Progenitor cell of endocrine pancreas (in vitro differentiated cells): ENCODE measurements at regions not wholly inside any gene's neighbourhood (a gene's known extent, or its start where the extent isn't known, plus 50 kb on each side); places are given as distances from the start of the nearest gene placed in this dataset.

Source experiments
- DNase-seq: peaks from one replicate; pipeline ENCODE4 v3.0.0; 2021; ENCODE audit warnings: low spot score; ENCODE audit not compliant: unreplicated experiment
- H3K27ac Mint-ChIP-seq: 2 replicates; pipeline ENCODE4 v1.8.0; 2021; ENCODE audit warnings: mild to moderate bottlenecking, moderate library complexity, mixed read lengths
- H3K27me3 Mint-ChIP-seq: 2 replicates; pipeline ENCODE4 v1.8.0; 2021; ENCODE audit warnings: mixed read lengths
- H3K36me3 Mint-ChIP-seq: 2 replicates; pipeline ENCODE4 v1.8.0; 2022; ENCODE audit warnings: mixed read lengths; ENCODE audit not compliant: insufficient read depth
- H3K4me1 Mint-ChIP-seq: 2 replicates; pipeline ENCODE4 v1.8.0; 2021; ENCODE audit warnings: low read depth, mixed read lengths
- H3K4me3 Mint-ChIP-seq: 2 replicates; pipeline ENCODE4 v1.8.0; 2021; ENCODE audit warnings: low read depth, mild to moderate bottlenecking, moderate library complexity, mixed read lengths
- H3K9me3 Mint-ChIP-seq: 2 replicates; pipeline ENCODE4 v1.8.0; 2021; ENCODE audit warnings: low read depth, mixed read lengths
- TF ChIP-seq, protein P1 (sequence below): fragments of 200-600 bp; sonication (generic); IDR thresholded peaks from one replicate; pipeline ENCODE4 v1.5.0; 2021; ENCODE audit warnings: antibody characterized with exemption, mild to moderate bottlenecking; ENCODE audit not compliant: unreplicated experiment

DNA sequence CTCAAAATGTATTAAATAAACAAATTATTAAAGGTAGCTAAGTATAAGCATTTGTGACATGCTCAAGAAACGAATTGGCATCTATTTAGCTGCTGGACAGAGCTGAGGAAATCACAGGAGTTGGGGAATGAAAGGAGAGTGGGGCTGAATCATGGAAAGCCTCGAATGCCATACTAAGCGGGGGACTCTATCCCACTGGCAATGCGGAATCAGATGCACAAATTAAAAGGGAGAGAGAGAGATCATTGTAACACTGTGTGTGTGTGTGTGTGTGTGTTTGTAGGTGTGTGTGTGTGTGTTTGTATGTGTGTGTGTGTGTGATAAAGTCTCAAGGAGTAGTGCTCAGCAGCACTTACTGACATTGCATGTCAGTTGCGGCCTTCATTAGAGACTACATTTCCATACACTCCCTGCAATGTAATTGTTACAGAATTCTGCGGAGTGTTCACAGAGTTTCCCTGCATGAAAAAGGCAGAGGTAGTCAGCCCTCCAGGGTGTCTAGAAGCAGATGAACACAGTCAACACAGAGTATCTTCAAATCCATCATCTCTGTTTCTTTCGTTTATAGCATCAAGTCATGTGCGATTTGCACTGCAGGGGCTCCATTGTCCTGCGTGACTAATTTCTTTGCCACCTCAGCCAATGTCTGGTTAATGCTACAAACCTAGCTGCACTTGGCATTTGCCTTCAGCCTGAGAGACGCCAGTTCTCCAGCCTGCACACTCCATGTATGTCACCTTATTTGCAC lies 111.7 kb upstream of the CYRIA start:
- H3K36me3 Mint-ChIP-seq, result no peaks in the 10 kb centered on the region
- H3K27ac Mint-ChIP-seq, result no peak overlapping the region
- H3K27me3 Mint-ChIP-seq, result peaks cover 4% of the 10 kb centered on the region
- DNase-seq, result no peak
- TF ChIP-seq, protein P1, sequence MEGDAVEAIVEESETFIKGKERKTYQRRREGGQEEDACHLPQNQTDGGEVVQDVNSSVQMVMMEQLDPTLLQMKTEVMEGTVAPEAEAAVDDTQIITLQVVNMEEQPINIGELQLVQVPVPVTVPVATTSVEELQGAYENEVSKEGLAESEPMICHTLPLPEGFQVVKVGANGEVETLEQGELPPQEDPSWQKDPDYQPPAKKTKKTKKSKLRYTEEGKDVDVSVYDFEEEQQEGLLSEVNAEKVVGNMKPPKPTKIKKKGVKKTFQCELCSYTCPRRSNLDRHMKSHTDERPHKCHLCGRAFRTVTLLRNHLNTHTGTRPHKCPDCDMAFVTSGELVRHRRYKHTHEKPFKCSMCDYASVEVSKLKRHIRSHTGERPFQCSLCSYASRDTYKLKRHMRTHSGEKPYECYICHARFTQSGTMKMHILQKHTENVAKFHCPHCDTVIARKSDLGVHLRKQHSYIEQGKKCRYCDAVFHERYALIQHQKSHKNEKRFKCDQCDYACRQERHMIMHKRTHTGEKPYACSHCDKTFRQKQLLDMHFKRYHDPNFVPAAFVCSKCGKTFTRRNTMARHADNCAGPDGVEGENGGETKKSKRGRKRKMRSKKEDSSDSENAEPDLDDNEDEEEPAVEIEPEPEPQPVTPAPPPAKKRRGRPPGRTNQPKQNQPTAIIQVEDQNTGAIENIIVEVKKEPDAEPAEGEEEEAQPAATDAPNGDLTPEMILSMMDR, result no peak
- H3K9me3 Mint-ChIP-seq, result peaks cover 3% of the 10 kb centered on the region
- H3K4me3 Mint-ChIP-seq, result no peak overlapping the region
- H3K4me1 Mint-ChIP-seq, result peaks cover 5% of the 10 kb centered on the region

DNA sequence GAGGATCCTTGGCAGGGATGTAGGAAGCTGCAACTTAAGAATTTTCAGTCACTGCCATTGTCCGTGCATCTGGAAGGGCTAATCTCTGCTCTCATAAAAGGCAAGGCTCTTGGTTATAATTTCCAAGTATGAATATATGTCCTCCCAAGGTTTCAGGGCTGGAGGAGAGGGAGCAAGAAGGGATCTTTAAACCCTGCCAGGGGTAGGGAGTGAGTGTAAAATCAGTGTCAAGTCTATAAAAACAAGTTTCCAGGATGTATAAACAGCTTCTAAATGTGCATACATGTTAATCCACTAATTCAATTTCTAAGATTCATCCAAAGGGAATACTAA lies 110.2 kb upstream of the CYRIA start:
- Mint-ChIP-seq H3K27me3 (peaks cover 6% of the 10 kb centered on the region), H3K4me3 (no peak overlapping the region), H3K9me3 (peaks cover 3% of the 10 kb centered on the region), H3K36me3 (no peaks in the 10 kb centered on the region), H3K27ac (no peak overlapping the region), H3K4me1 (peaks cover 5% of the 10 kb centered on the region)
- TF ChIP-seq, protein P1, result no peak
- no peak for DNase-seq

DNA sequence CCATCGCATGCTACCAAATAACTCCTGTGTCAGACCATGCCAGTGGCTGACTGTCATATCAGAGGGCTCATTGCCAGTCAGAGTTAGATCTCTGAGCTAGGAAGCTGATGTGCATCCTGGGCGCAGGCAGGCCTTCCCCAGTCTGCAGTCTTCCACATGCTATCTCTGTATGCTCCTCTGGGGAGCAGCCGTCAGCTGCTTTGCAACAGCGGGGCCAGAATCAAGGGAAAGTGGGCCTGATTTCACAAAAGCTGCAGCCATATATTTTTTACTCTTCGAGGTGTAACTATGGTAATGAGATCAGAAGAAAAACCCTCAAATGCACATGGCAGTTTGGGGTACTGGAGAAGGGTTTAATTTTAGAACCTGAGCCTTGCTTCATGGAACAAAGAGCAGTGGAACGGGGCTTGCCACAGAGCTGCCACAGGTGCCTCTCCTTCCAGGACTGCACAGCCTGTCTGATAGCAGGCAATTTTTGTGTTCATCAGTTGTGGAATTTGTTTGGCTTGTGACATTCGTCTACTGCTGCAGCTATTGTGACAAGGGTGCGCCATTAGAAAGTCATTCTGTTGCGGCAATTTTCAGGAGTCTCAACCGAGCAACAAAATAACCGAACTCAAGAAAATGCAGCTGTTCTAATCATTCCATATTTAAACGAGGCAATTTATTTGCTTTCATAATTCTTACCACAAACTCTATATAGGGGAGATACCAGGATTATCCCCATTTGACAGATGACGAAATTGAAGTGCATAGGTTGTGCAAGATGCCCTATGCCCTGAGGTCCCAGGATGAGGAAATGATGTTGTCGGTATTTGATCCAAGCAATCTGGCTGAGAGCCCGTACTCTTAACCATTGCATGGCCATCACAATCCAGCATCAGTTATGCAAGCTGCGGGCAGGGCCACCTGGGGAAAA lies 109.6 kb upstream of the CYRIA start:
- TF ChIP-seq, protein P1, result peak; percentile 72
- no peaks in the 10 kb centered on the region for H3K36me3 Mint-ChIP-seq
- H3K4me3 Mint-ChIP-seq, result no peak overlapping the region
- no peak overlapping the region for H3K27ac Mint-ChIP-seq
- peak; percentile 14 for DNase-seq
- peaks cover 6% of the 10 kb centered on the region for H3K27me3 Mint-ChIP-seq
- no peaks in the 10 kb centered on the region for H3K9me3 Mint-ChIP-seq
- H3K4me1 Mint-ChIP-seq, result peaks cover 5% of the 10 kb centered on the region

DNA sequence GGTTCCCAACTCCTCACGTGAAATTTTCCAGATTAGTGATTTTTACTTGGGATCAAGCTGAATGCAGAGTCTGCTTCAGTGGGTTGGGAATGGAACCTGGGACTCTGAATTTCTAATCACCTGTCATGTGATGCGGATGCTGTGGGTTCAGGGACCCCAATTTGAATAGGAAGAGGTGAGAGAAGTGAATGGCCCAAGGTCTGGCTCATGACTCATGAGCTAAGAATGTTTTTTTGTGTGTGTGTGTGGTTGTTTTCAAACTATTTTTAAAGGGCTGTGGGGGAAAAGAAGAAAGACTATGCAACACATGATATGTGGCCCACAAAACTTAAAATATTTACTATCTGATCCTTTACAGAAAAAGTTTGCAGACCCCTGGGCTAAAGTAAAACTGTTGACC lies 108.5 kb upstream of the CYRIA start:
- Mint-ChIP-seq H3K9me3 (no peaks in the 10 kb centered on the region), H3K4me3 (no peak overlapping the region), H3K27ac (no peak overlapping the region), H3K36me3 (no peaks in the 10 kb centered on the region), H3K27me3 (peaks cover 14% of the 10 kb centered on the region), H3K4me1 (peaks cover 5% of the 10 kb centered on the region)
- DNase-seq, result no peak
- TF ChIP-seq, protein P1, result no peak

DNA sequence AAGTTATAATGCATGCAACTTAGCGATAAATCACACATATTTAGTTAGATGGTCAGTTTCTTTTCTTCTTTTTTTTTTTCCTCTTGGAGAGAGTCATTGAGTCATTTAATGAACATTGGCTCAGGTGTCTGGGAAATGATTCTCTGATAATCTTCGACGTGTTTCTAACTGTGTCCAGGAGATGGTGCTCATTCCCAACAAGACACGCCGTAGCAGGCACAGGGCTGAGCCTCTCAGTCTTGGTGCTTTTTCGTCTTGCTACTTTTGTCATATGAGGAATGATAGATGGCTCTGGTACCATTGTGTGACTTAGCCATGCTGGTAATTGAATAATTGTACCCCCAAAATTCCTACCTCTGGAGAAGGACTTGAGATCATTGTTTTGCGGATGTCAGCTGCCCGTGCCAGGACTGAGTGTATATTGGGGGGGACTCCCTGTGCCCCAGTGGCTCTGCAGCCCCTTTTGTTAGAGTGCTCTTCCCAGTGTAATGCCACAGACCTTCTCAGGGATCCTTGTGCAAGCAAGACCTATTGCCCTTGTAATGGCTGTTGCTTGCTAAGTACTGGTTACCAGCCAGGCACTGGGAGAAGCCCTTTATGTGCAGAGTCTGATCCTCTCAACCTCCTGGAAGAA lies 107.6 kb upstream of the CYRIA start:
- Mint-ChIP-seq H3K27ac (no peak overlapping the region), H3K27me3 (peaks cover 17% of the 10 kb centered on the region), H3K36me3 (no peaks in the 10 kb centered on the region), H3K4me3 (no peak overlapping the region), H3K9me3 (no peaks in the 10 kb centered on the region), H3K4me1 (peaks cover 5% of the 10 kb centered on the region)
- peak; percentile 34 for DNase-seq
- TF ChIP-seq, protein P1, result peak; percentile 86
